Activated T-cell treated with anti-CD3 and anti-CD28 coated beads for 1 hour (primary cell): ENCODE measurements at regions not wholly inside any gene's neighbourhood (a gene's known extent, or its start where the extent isn't known, plus 50 kb on each side); places are given as distances from the start of the nearest gene placed in this dataset.

Experiments
- DNase-seq: peaks from one replicate; pipeline ENCODE4 v3.0.0-alpha.2; 2020; ENCODE audit warnings: low read depth

- no peak for DNase-seq
Observed at GRCh38 chr3:102235679-102236078, 199.1 kb upstream of the ZPLD1 start.

GRCh38 chr3:102237181-102237580 is 197.6 kb upstream of the ZPLD1 start:
- no peak for DNase-seq

- DNase-seq = no peak
Observed at GRCh38 chr3:102237838-102238237, 197.0 kb upstream of the ZPLD1 start.

DNA sequence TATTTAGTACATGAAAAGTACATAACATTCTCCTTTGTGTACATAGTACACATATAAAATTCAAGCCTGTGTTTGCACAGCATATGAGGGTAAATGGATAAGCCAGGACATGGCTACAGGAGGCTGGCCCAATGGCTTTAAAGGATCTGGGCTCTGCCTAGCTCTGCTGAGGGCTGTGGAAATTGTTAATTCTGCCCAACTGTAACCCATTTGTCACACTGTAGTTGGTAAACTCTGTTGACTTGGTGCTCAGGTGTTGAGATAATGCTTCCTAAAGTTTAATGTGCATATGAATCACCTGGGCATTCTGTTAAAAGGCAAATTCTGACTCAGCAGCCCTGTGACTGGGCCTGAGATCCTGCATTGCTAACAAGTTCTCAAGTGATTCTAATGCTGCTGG is 196.5 kb upstream of the ZPLD1 start:
- DNase-seq = no peak

- no peak for DNase-seq
Observed at GRCh38 chr3:102240720-102241119, 194.1 kb upstream of the ZPLD1 start.

DNA sequence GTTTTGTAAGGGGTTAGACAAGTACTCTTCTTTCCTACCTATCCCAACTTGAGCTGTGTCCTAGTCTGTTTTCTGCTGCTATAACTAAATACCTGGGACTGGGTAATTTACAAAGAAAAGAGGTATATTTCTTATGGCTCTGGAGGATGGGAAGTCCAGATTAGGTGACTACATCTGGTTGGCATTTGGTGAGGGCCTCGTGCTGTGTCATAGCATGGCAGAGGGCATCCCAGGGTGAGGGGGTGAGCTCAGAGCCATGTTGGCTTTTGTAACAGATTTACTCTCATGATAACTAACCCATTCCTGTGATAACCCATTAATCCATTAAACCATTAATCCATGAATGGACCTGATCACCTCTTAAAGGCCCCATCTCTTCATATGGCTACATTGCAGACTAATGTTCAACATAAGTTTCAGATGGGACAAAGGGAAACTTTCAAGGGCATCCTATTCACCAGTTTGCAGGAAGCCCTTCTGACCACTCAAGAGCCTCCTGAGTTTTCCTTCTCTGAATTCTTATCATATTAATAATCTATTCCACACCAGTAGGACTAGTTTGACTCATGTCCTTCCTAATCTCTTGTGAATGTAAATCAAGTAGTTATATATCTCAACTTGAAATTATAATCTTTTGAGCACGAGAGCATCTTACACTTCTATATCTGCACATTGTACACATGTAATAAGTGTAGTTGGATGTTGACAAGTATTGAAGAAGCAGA is 185.7 kb upstream of the ZPLD1 start:
- DNase-seq = no peak

DNA sequence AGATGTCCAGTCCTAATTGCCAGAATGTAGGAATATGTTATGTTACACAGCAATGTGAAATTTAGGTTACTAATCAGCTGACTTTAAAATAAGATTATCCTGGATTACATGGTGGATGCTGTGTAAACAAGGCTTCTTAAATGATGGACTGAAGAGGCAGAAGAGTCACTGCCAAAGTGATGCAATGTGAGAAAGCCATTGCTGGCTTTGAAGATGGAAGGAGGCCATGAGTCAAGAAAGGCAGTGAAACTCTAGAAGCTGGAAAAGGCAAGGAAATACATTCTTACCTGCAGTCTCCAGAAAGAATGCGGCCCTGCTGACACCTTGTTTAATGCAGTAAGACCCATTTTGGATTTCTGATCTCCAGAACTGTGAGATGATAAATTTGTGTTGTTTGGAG is 179.1 kb upstream of the ZPLD1 start:
- DNase-seq = no peak

GRCh38 chr3:102258666-102259227 is 176.1 kb upstream of the ZPLD1 start:
- DNase-seq = no peak

DNA sequence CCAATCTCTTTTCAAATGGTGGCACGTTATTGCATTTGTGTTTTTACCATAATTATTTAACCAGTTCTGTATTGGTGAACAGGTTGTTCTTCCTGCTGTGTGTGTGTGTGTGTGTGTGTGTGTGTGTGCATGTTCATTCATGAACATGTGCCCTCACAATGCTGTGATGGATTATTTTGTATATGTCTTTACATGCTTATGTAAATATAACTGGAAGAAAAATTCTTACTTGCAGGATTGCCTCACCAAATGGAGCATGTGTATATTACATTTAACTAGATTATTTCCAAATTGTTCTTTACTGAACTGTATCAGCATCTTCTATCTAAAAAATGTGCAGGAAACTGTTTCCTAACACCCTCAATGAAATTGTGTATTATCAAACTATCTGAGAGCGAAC is 175.2 kb upstream of the ZPLD1 start:
- no peak for DNase-seq

DNA sequence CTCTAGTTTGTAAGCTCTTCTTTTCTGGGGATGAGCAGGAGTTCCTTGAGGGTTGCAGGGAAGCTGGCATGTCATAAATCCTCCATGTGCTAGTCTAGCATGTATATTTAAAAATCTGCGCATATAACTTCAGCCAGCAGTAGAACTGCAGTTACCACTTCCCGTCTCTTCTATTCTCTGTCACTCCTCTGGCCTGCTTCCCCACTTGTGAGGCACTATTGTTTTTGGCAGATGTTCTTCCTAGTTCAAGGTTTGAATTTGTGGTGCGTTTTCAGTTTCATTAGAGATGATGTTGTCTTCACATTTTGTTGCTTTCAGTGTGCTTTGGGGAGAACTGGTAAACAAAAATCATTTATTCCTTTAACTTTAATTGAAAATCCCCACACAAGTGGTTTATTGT is 169.1 kb upstream of the ZPLD1 start:
- no peak for DNase-seq

DNA sequence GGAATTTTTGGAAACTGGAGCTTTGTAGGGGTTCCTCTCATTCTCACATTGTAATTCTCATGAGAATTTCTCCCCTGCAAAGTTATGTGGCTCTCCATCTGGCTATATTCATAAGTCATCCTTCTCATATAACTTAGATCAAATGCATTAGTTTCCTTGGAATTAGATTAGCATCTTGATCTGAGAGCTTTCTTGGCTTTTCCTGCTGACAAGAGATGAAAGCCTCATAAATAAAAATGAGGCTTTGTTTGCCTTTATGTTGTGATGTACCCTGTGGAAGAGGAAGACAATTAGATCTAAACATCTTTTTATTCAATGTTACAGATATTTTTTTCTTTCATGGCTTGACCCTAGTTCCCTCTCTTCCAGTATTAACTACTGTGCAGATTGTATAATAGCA is 165.4 kb upstream of the ZPLD1 start:
- DNase-seq = no peak

- no peak for DNase-seq
Observed at GRCh38 chr3:102290241-102290640, 144.6 kb upstream of the ZPLD1 start.

- no peak for DNase-seq
Observed at GRCh38 chr3:102295756-102296155, 139.1 kb upstream of the ZPLD1 start.

DNA sequence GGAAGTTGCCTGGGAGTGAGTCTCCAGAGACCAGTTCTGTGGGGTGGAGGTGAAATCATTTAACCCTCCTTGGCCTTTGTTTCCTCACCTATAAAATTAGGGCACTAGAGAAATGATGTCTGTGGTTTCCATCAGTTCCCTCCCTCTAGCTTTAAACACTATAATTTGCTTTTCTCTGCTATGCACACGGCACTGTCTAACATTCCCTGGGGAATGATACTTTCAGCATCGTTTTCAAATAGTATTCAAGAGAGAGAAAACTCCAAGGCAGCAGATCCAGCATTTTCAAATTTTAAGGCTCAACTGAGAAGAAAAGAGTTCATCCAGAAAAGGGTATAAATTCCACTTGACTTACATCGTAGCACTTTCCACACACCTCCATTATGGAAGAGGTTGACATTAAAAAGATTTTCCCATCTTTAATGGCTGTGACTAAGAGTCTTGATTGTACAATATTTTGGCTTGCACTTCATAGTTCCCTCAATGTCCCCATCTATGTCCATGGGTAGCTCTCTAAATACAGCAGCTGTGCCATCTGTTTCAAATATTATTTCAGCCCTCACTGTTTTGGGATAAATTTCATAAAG is 137.7 kb upstream of the ZPLD1 start:
- DNase-seq = no peak

- DNase-seq = no peak
Observed at GRCh38 chr3:102299125-102299877, 135.5 kb upstream of the ZPLD1 start.

GRCh38 chr3:102301155-102301880 is 133.5 kb upstream of the ZPLD1 start:
- no peak for DNase-seq

GRCh38 chr3:102302020-102302419 is 132.8 kb upstream of the ZPLD1 start:
- no peak for DNase-seq

- DNase-seq = no peak
Observed at GRCh38 chr3:102304550-102304949, 130.3 kb upstream of the ZPLD1 start.

DNA sequence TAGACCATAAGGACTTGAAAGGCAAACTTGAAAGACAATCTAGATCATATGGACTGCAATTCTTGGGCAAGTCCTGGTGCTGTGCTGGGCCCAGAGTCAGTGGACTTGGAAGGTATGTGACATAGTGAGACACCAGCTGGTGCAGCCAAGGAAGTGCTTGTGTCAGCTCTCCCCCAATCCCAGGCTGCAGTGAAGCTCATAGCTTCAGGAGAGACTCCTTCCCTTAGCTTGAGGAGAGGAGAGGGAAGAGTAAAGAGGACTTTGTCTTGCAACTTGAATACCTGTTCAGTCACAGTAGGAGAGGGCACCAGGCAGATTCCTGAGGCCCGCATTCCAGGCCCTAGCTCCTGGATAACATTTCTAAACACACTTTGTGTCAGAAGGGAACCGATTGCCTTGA is 127.4 kb upstream of the ZPLD1 start:
- DNase-seq = no peak

GRCh38 chr3:102329066-102329465 is 105.7 kb upstream of the ZPLD1 start:
- no peak for DNase-seq

GRCh38 chr3:102329561-102329960 is 105.3 kb upstream of the ZPLD1 start:
- no peak for DNase-seq

- no peak for DNase-seq
Observed at GRCh38 chr3:102332205-102332604, 102.6 kb upstream of the ZPLD1 start.
